ENCODE measurements at regions not wholly inside any gene's neighbourhood (a gene's known extent, or its start where the extent isn't known, plus 50 kb on each side); places are given as distances from the start of the nearest gene placed in this dataset.

DNA sequence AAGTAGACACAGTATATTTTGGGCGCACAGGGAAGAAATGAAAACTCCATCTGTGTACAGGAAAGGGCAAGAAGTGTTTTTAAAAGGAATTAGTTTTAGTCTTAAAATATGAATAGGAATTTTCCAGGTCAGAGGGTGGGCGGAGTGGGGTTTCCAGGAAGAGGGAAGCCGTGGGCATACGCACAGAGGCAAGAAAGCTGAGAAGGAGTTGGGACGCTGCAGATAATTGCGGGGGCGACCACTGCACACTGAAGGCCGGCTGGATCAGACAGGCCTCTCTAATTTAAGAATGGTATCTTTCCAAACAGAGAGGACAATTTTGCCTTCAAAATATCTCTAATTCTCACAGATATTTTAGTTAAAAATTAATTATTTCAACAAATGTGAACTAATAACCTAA lies 189.1 kb upstream of the INHBA start:
- CTCF ChIA-PET: no interaction called here
- POLR2A ChIA-PET (ENCODE audit: unreplicated experiment): no interaction called here
- intact Hi-C loops (cut with micrococcal nuclease): no loop called here

DNA sequence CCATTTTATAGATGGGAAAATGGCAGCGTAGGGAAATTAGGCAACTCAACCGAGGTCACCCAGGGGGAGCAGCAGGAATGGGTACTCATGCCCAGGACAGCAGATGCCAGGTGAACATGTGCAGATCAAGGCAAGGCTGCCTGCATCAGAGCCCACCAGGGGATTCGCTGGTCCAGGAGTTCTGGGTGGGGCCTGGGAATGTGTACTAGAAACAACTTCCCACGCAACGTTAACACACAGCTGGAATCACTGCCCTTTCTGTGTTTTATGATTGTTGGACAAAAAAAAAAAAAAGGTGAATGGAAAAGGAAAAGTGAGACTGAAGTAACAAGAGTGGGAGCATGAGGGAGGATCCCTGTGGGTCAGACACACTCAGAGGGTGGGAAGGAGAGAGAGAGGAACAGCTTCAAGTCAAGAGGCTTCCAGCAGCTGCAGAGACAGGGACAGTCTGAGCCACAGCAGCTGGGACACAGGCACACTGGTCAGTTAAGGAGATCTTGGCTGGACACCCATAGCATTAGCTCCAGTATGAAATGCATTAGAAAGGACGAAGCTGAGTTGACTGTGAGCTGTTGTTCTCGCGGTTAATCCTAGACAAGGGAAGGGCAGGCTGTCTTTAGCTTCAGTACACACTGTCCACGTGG lies 187.9 kb upstream of the INHBA start:
- H3K36me3 ChIP-seq (ENCODE audit: low read depth, low read length): no peaks in the 10 kb centered on the region
- POLR2A ChIA-PET (ENCODE audit: unreplicated experiment): no interaction called here
- intact Hi-C loops (cut with micrococcal nuclease): no loop called here
- no TSS peak for BruUV-seq (replicated peaks)
- ATAC-seq: no peak
- H3K4me1 ChIP-seq (ENCODE audit: insufficient read depth, low read length): peaks cover 17% of the 10 kb centered on the region
- H3K4me2 ChIP-seq (ENCODE audit: low read length): no peak overlapping the region
- DNase-seq: no peak
- no peak overlapping the region for H3K9ac ChIP-seq (ENCODE audit: low read length)
- no peaks in the 10 kb centered on the region for H3F3A ChIP-seq (ENCODE audit: low read length, unreplicated experiment)
- CTCF ChIA-PET: no interaction called here
- no peak overlapping the region for H2AFZ ChIP-seq (ENCODE audit: low read length)
- no peaks in the 10 kb centered on the region for H3K9me2 ChIP-seq (replicated peaks; ENCODE audit: low read length)
- H3K4me3 ChIP-seq (ENCODE audit: low read length): no peak overlapping the region
- H3K27me3 ChIP-seq (ENCODE audit: low read length): no peaks in the 10 kb centered on the region
- H4K20me1 ChIP-seq (ENCODE audit: low read length): no peaks in the 10 kb centered on the region
- no peaks in the 10 kb centered on the region for H3K79me2 ChIP-seq (ENCODE audit: low read length)
- H3K27ac ChIP-seq (ENCODE audit: low read length): no peak overlapping the region
- TF ChIP-seq EZH2phosphoT487 (IDR thresholded peaks at IDR 0.05; ENCODE audit: borderline replicate concordance, low read length) (no peak), EZH2 (IDR thresholded peaks at IDR 0.05; ENCODE audit: low read length, unreplicated experiment) (no peak)
- TF ChIP-seq, protein P1, sequence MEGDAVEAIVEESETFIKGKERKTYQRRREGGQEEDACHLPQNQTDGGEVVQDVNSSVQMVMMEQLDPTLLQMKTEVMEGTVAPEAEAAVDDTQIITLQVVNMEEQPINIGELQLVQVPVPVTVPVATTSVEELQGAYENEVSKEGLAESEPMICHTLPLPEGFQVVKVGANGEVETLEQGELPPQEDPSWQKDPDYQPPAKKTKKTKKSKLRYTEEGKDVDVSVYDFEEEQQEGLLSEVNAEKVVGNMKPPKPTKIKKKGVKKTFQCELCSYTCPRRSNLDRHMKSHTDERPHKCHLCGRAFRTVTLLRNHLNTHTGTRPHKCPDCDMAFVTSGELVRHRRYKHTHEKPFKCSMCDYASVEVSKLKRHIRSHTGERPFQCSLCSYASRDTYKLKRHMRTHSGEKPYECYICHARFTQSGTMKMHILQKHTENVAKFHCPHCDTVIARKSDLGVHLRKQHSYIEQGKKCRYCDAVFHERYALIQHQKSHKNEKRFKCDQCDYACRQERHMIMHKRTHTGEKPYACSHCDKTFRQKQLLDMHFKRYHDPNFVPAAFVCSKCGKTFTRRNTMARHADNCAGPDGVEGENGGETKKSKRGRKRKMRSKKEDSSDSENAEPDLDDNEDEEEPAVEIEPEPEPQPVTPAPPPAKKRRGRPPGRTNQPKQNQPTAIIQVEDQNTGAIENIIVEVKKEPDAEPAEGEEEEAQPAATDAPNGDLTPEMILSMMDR (conservative IDR thresholded peaks at IDR 0.05; ENCODE audit: low read depth, low read length): no peak
- H3K9me3 ChIP-seq (ENCODE audit: low read length): no peaks in the 10 kb centered on the region

More for the DNA sequence above, 189.1 kb upstream of the INHBA start:
- H3K4me1 ChIP-seq (ENCODE audit: insufficient read depth, low read length): peaks cover 5% of the 10 kb centered on the region
- no peaks in the 10 kb centered on the region for H3K9me2 ChIP-seq (replicated peaks; ENCODE audit: low read length)
- no peak overlapping the region for H2AFZ ChIP-seq (ENCODE audit: low read length)
- no peaks in the 10 kb centered on the region for H3K36me3 ChIP-seq (ENCODE audit: low read depth, low read length)
- H3F3A ChIP-seq (ENCODE audit: low read length, unreplicated experiment): no peaks in the 10 kb centered on the region
- no peaks in the 10 kb centered on the region for H3K9me3 ChIP-seq (ENCODE audit: low read length)
- H3K4me3 ChIP-seq (ENCODE audit: low read length): no peak overlapping the region
- H4K20me1 ChIP-seq (ENCODE audit: low read length): no peaks in the 10 kb centered on the region
- H3K27ac ChIP-seq (ENCODE audit: low read length): no peak overlapping the region
- no peaks in the 10 kb centered on the region for H3K79me2 ChIP-seq (ENCODE audit: low read length)
- H3K9ac ChIP-seq (ENCODE audit: low read length): no peak overlapping the region
- BruUV-seq (replicated peaks): no TSS peak
- no peak overlapping the region for H3K4me2 ChIP-seq (ENCODE audit: low read length)
- ATAC-seq: no peak
- DNase-seq: no peak
- no peaks in the 10 kb centered on the region for H3K27me3 ChIP-seq (ENCODE audit: low read length)
- TF ChIP-seq, protein P1 (conservative IDR thresholded peaks at IDR 0.05; ENCODE audit: low read depth, low read length): no peak
- TF ChIP-seq EZH2phosphoT487 (IDR thresholded peaks at IDR 0.05; ENCODE audit: borderline replicate concordance, low read length) (no peak), EZH2 (IDR thresholded peaks at IDR 0.05; ENCODE audit: low read length, unreplicated experiment) (no peak)

DNA sequence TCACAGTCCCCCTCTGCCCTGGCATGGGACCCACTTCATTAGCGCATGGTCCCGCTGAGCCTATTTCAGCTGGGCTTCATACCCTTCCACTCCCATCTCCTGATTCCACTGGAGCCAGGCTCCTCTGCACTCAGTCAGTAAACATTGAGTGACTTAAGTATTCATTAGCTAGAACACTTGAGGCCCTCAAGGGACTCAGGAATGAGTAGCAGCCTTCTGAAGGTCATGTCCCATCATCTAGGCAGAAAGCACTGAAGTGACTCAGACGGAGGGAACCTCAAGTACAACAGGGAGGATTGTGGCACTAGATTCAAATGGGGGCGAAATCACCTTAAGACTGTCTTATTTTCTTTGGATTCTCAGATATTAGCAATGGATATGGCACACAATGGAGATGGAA lies 186.6 kb upstream of the INHBA start:
- Histone ChIP-seq H2AFZ (ENCODE audit: low read length) (no peak overlapping the region), H3F3A (ENCODE audit: low read length, unreplicated experiment) (no peaks in the 10 kb centered on the region), H3K9ac (ENCODE audit: low read length) (no peak overlapping the region), H3K4me1 (ENCODE audit: insufficient read depth, low read length) (peaks cover 28% of the 10 kb centered on the region), H3K36me3 (ENCODE audit: low read depth, low read length) (no peaks in the 10 kb centered on the region), H4K20me1 (ENCODE audit: low read length) (no peaks in the 10 kb centered on the region), H3K9me3 (ENCODE audit: low read length) (no peaks in the 10 kb centered on the region), H3K4me3 (ENCODE audit: low read length) (no peak overlapping the region), H3K79me2 (ENCODE audit: low read length) (no peaks in the 10 kb centered on the region), H3K27ac (ENCODE audit: low read length) (no peak overlapping the region), H3K4me2 (ENCODE audit: low read length) (no peak overlapping the region), H3K27me3 (ENCODE audit: low read length) (no peaks in the 10 kb centered on the region), H3K9me2 (replicated peaks; ENCODE audit: low read length) (no peaks in the 10 kb centered on the region)
- TF ChIP-seq EZH2phosphoT487 (IDR thresholded peaks at IDR 0.05; ENCODE audit: borderline replicate concordance, low read length) (no peak), EZH2 (IDR thresholded peaks at IDR 0.05; ENCODE audit: low read length, unreplicated experiment) (no peak)
- TF ChIP-seq, protein P1 (conservative IDR thresholded peaks at IDR 0.05; ENCODE audit: low read depth, low read length): no peak
- ChIA-PET POLR2A (ENCODE audit: unreplicated experiment) (no interaction called here), CTCF (no interaction called here)
- ATAC-seq (no peak), DNase-seq (no peak)
- intact Hi-C loops (cut with micrococcal nuclease): no loop called here
- no TSS peak for BruUV-seq (replicated peaks)
